Body of pancreas (tissue), 4 donors: ENCODE measurements at regions not wholly inside any gene's neighbourhood (a gene's known extent, or its start where the extent isn't known, plus 50 kb on each side); places are given as distances from the start of the nearest gene placed in this dataset.

ENCODE experiments used
- CTCF ChIP-seq, 7 experiments: fragments of 450-650 bp in 4 of 7; fragments of 200-600 bp in 3 of 7; sonication (generic) in 3 of 7; IDR thresholded peaks; one replicate each; pipeline ENCODE4 v1.5.1; 2016 to 2019; ENCODE audit warnings: antibody characterized with exemption in 7 of 7
- POLR2A ChIP-seq, 3 donors: fragments of 450-650 bp; IDR thresholded peaks; one replicate each; pipeline ENCODE4 v1.6.1; 2016; ENCODE audit warnings: antibody characterized with exemption in 3 of 3, mild to moderate bottlenecking in 2 of 3

- TF ChIP-seq POLR2A (IDR thresholded peaks at IDR 0.05) (no peak), CTCF (IDR thresholded peaks at IDR 0.05) (no peak)
Observed at GRCh38 chr1:114340892-114341291, 170.1 kb downstream of the TRIM33 start.
